GM12801 (cell line): ENCODE measurements at regions not wholly inside any gene's neighbourhood (a gene's known extent, or its start where the extent isn't known, plus 50 kb on each side); places are given as distances from the start of the nearest gene placed in this dataset.

ENCODE experiments used
- CTCF ChIP-seq: IDR thresholded peaks from one replicate; pipeline ENCODE4 v1.5.1; 2011; ENCODE audit warnings: control low read depth; ENCODE audit not compliant: insufficient read length; ENCODE audit errors: extremely low read depth

GRCh38 chr11:10984250-10984649, 126.4 kb upstream of the ZBED5 start:
- no peak for TF ChIP-seq CTCF

- TF ChIP-seq CTCF = no peak
Measured at GRCh38 chr11:10982704-10983510, 125.1 kb upstream of the ZBED5 start.

- no peak for TF ChIP-seq CTCF
Measured at GRCh38 chr11:10979529-10979928, 121.7 kb upstream of the ZBED5 start.

GRCh38 chr11:10978198-10978597, 120.3 kb upstream of the ZBED5 start:
- no peak for TF ChIP-seq CTCF

- TF ChIP-seq CTCF = no peak
Measured at GRCh38 chr11:10975287-10975721, 117.5 kb upstream of the ZBED5 start.

GRCh38 chr11:10973416-10973815, 115.6 kb upstream of the ZBED5 start:
- TF ChIP-seq CTCF = no peak

- TF ChIP-seq CTCF = no peak
Measured at GRCh38 chr11:10970926-10971325, 113.1 kb upstream of the ZBED5 start.
